Lung (tissue), 11 donors: ENCODE measurements at regions not wholly inside any gene's neighbourhood (a gene's known extent, or its start where the extent isn't known, plus 50 kb on each side); places are given as distances from the start of the nearest gene placed in this dataset.
"Not testable (repeated sequence)": the region's sequence is repeated elsewhere in the genome, so short reads cannot be mapped to it uniquely, and the experiment has no call there.

Experiments
- ATAC-seq: fragments of 200-7000 bp; cut with Tn5 transposase; one replicate; pipeline ENCODE4 v1.9.1; 2020; ENCODE audit warnings: moderate number of reproducible peaks; ENCODE audit not compliant: insufficient read depth, low FRiP score
- DNase-seq, 3 donors: peaks; one replicate each; pipeline ENCODE4 v3.0.0-alpha.2; 2013 to 2017
- H3K27ac ChIP-seq, 2 donors: one replicate each; pipeline ENCODE4 v1.5.1; 2013; ENCODE audit warnings: mild to moderate bottlenecking in 2 of 2, moderate library complexity in 2 of 2, control low read depth in 1 of 2, inconsistent platforms in 1 of 2, low read depth in 1 of 2, low read length in 1 of 2
- H3K27me3 ChIP-seq, 3 donors: one replicate each; pipeline ENCODE4 v1.5.1; 2013; ENCODE audit warnings: low read length in 2 of 3; ENCODE audit not compliant: control insufficient read depth in 3 of 3, insufficient read depth in 3 of 3
- H3K36me3 ChIP-seq, 4 donors: one replicate each; pipeline ENCODE4 v1.5.1; 2013; ENCODE audit warnings: low read length in 4 of 4, mild to moderate bottlenecking in 1 of 4, moderate library complexity in 1 of 4; ENCODE audit not compliant: control insufficient read depth in 4 of 4, insufficient read depth in 4 of 4
- H3K4me1 ChIP-seq, 5 donors: one replicate each; pipeline ENCODE4 v1.5.1; 2013; ENCODE audit warnings: low read length in 5 of 5, mild to moderate bottlenecking in 2 of 5, moderate library complexity in 1 of 5; ENCODE audit not compliant: control insufficient read depth in 5 of 5, insufficient read depth in 5 of 5
- H3K4me3 ChIP-seq: one replicate; pipeline ENCODE4 v1.5.1; 2013; ENCODE audit warnings: mild to moderate bottlenecking, control low read depth, moderate library complexity
- H3K9ac ChIP-seq, 2 donors: one replicate each; pipeline ENCODE4 v1.5.1; 2013; ENCODE audit warnings: low read length in 2 of 2, control low read depth in 1 of 2; ENCODE audit not compliant: insufficient read depth in 1 of 2
- H3K9me3 ChIP-seq, 4 donors: one replicate each; pipeline ENCODE4 v1.5.1; 2013; ENCODE audit warnings: low read length in 3 of 4, mild to moderate bottlenecking in 1 of 4, moderate library complexity in 1 of 4; ENCODE audit not compliant: control insufficient read depth in 4 of 4, insufficient read depth in 3 of 4
- WGBS, 2 donors: extraction: QIAGEN DNeasy Blood & Tissue Kit; methylation state at CpG; one replicate each; pipeline ENCODE4 v1.1.7; 2013; 5-methylcytosine and 5-hydroxymethylcytosine counted together
- TF ChIP-seq, protein P1 (sequence below): IDR thresholded peaks from 2 replicates; pipeline ENCODE4 v1.5.1; 2012; ENCODE audit warnings: mild to moderate bottlenecking; ENCODE audit errors: control extremely low read depth, extremely low read depth
- donor health status: control.
- donor health status: control.
- donor health status: Bipolar disorder and iron deficiency.
- donor health status: healthy.
- donor health status: DM: yes; HTN: yes; CAD: no.

DNA sequence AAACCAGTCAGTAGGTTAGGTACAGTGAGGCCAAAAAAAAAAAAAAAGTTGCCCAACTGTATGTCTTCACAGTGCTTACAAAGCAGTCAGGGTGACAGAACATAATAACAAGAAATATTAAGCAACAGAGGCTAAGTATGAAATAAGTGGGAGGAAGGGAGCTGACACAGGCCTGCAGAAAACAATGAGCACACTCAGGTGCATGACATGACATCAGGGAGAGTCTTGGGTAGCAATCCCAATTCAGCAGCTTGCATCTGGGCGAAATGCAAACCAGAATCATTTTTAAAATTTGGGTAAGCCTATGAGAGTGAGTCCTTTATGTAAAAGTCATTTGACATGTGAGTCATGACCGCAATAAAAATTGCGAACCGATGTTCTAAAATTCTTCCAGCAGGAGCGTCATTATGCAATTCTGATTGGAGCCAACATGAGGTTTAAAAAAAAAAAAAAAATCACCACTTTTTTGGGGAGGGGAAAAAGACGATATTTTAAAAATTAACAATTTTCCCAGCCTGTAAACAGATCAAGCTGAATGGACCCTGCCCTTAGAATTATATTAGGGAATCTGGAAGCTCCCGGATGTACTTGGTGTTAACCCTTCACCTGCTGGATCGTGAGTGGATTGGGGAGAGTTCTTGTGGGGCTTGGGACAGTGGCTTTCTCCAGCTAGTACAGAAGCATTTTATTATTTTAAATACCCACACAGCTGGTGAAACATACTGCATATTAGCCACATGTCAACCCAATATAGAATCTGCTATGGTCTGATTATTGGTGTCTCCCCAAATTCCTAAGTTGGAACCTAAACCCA, 127.9 kb downstream of the NPIPB5 start:
- Histone ChIP-seq H3K9ac (no peak overlapping the region), H3K27me3 (peaks cover 0 to 4% (median 3%) of the 10 kb centered on the region in 3 donors), H3K36me3 (no peaks in the 10 kb centered on the region), H3K4me3 (no peak overlapping the region), H3K27ac (no peak overlapping the region), H3K9me3 (peaks cover 0 to 6% (median 4%) of the 10 kb centered on the region in 4 donors), H3K4me1 (no peaks in the 10 kb centered on the region)
- ATAC-seq (peak; percentile 8), DNase-seq (no peak)
- TF ChIP-seq, protein P1, sequence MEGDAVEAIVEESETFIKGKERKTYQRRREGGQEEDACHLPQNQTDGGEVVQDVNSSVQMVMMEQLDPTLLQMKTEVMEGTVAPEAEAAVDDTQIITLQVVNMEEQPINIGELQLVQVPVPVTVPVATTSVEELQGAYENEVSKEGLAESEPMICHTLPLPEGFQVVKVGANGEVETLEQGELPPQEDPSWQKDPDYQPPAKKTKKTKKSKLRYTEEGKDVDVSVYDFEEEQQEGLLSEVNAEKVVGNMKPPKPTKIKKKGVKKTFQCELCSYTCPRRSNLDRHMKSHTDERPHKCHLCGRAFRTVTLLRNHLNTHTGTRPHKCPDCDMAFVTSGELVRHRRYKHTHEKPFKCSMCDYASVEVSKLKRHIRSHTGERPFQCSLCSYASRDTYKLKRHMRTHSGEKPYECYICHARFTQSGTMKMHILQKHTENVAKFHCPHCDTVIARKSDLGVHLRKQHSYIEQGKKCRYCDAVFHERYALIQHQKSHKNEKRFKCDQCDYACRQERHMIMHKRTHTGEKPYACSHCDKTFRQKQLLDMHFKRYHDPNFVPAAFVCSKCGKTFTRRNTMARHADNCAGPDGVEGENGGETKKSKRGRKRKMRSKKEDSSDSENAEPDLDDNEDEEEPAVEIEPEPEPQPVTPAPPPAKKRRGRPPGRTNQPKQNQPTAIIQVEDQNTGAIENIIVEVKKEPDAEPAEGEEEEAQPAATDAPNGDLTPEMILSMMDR, result no peak
- WGBS, 2 donors, result 70 to 83% methylated on average over 8 of the region's 8 CpGs

DNA sequence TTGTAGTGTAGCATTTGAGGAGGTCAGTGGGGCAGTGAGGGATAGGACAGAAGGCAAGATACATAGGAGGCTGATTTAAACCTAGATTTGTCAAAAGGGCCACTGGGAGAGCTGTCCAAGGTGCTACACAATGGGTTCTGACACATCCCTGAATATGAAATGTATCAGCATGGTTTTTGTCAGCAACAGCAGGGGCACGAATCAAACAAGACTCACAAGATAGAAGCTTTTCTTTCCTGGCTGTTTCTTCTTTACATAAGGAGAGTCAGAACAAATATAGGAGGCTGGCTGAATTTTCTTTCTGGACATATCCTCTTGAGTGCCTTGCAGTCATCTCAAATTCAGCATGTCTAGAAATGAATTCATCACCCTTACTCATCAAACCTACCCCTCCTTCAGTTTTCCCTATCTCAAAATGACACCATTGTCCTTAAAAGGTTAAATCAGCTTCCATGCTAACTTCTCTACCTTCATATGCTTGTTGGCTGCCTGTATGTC, 130.5 kb downstream of the NPIPB5 start:
- H3K27me3 ChIP-seq, result peaks cover 0 to 4% (median 3%) of the 10 kb centered on the region in 3 donors
- 27 to 49% methylated on average over 1 of the region's 1 CpG for WGBS, 2 donors
- H3K4me1 ChIP-seq, result no peaks in the 10 kb centered on the region
- no peak overlapping the region for H3K27ac ChIP-seq
- TF ChIP-seq, protein P1, result no peak
- no peak for ATAC-seq
- H3K9ac ChIP-seq, result no peak overlapping the region
- peak in 2 of 3 donors; percentile 7 to 53 for DNase-seq
- H3K4me3 ChIP-seq, result no peak overlapping the region
- H3K36me3 ChIP-seq, result no peaks in the 10 kb centered on the region
- H3K9me3 ChIP-seq, result peaks cover 0 to 8% (median 4%) of the 10 kb centered on the region in 4 donors

DNA sequence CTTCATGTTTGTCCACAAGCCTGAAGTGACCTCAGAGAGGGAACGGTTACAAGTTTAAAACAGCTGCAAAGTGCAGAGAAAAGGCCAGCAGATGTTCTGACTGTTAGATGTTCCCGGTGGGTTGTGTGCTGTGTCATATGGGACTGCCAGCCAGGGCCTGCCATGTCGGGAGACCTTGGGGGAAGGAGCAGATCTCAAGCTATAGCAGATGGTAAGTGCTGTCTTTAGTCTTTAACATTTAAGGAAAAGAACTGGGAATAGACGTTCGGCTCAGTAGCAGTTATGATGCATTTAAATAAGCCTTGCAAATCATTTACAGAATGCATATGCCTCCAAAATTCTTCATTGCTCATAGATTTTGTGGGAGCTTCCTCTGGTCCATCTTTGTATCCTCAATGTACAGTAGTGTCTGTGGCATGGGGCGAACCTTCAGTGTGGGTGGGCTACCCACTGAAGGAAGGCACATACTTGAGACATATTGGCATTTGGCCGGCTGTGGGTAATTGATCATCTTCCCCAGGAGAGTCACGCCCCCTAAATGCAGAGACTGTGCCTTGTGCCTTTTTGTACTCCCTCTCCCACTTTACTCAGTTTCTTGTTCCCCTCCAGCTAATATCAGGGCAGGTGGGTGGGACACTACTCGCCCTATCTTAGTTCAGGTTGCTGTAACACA, 131.9 kb downstream of the NPIPB5 start:
- WGBS, 2 donors, result 69 to 80% methylated on average over 9 of the region's 9 CpGs
- Histone ChIP-seq H3K36me3 (no peaks in the 10 kb centered on the region), H3K4me3 (no peak overlapping the region), H3K4me1 (no peaks in the 10 kb centered on the region), H3K27ac (no peak overlapping the region), H3K9me3 (peaks cover 0 to 9% (median under 1%) of the 10 kb centered on the region in 4 donors), H3K9ac (no peak overlapping the region), H3K27me3 (peaks cover 0 to 11% (median 3%) of the 10 kb centered on the region in 3 donors)
- TF ChIP-seq, protein P1, result no peak
- no peak for DNase-seq
- ATAC-seq, result no peak

DNA sequence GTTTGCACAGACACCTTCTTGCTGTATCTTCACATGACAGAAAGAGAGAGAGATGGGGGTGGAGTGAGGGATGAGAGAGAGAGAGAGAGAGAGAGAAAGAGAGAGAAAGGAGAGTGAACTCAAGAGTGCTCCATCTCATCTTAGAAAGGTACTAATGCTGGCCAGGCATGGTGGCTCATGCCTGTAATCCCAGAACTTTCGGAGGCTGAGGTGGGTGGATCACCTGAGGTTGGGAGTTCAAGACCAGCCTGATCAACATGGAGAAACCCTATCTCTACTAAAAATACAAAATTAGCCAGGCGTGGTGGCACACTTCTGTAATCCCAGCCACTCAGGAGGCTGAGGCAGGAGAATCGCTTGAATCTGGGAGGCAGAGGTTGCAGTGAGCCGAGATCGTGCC, 132.5 kb downstream of the NPIPB5 start:
- not testable (repeated sequence) for DNase-seq, H3K4me3 ChIP-seq, H3K36me3 ChIP-seq, H3K27ac ChIP-seq, H3K4me1 ChIP-seq, ATAC-seq, H3K9me3 ChIP-seq, H3K9ac ChIP-seq
- H3K27me3 ChIP-seq, result peaks cover 0 to 11% (median 3%) of the 10 kb centered on the region in 3 donors
- 91 to 94% methylated on average over 5 of the region's 5 CpGs for whole genome bisulfite sequencing, 2 donors
